ENCODE measurements at regions not wholly inside any gene's neighbourhood (a gene's known extent, or its start where the extent isn't known, plus 50 kb on each side); places are given as distances from the start of the nearest gene placed in this dataset.
A peak's percentile ranks its signal among the peaks of the same experiment; 100 is the strongest.

GRCh38 chr14:62158779-62159178 lies 396.6 kb downstream of the SNAPC1 start:
- H3K4me3 ChIP-seq, result no peak overlapping the region

GRCh38 chr14:62159314-62159713 lies 397.1 kb downstream of the SNAPC1 start:
- no peaks in the 10 kb centered on the region for H3K9me3 ChIP-seq
- no peak for TF ChIP-seq CTCF (IDR thresholded peaks at IDR 0.05)
- H3K4me3 ChIP-seq, result no peak overlapping the region
- H3K27ac ChIP-seq, result no peak overlapping the region
- DNase-seq (ENCODE audit: low spot score), result no peak
- H3K4me1 ChIP-seq, result no peaks in the 10 kb centered on the region
- no peaks in the 10 kb centered on the region for H3K27me3 ChIP-seq
- no peaks in the 10 kb centered on the region for H3K36me3 ChIP-seq

More at GRCh38 chr14:62158779-62159178, 396.6 kb downstream of the SNAPC1 start:
- no peak for DNase-seq (ENCODE audit: low spot score)
- Histone ChIP-seq H3K36me3 (no peaks in the 10 kb centered on the region), H3K4me1 (no peaks in the 10 kb centered on the region), H3K9me3 (no peaks in the 10 kb centered on the region), H3K27me3 (no peaks in the 10 kb centered on the region), H3K27ac (no peak overlapping the region)
- TF ChIP-seq CTCF (IDR thresholded peaks at IDR 0.05), result no peak

GRCh38 chr14:62162998-62163589 lies 400.9 kb downstream of the SNAPC1 start:
- Histone ChIP-seq H3K4me1 (no peaks in the 10 kb centered on the region), H3K27me3 (no peaks in the 10 kb centered on the region), H3K27ac (no peak overlapping the region), H3K4me3 (no peak overlapping the region), H3K36me3 (no peaks in the 10 kb centered on the region), H3K9me3 (no peaks in the 10 kb centered on the region)
- no peak for DNase-seq (ENCODE audit: low spot score)
- peak; percentile 51 to 75 for TF ChIP-seq CTCF (IDR thresholded peaks at IDR 0.05)

GRCh38 chr14:62168564-62169155 lies 406.4 kb downstream of the SNAPC1 start:
- no peak overlapping the region for H3K27ac ChIP-seq
- H3K4me1 ChIP-seq, result no peaks in the 10 kb centered on the region
- no peaks in the 10 kb centered on the region for H3K9me3 ChIP-seq
- no peaks in the 10 kb centered on the region for H3K36me3 ChIP-seq
- no peak for TF ChIP-seq CTCF (IDR thresholded peaks at IDR 0.05)
- DNase-seq (ENCODE audit: low spot score), result no peak
- H3K4me3 ChIP-seq, result no peak overlapping the region
- H3K27me3 ChIP-seq, result no peaks in the 10 kb centered on the region

- H3K4me1 ChIP-seq, result no peaks in the 10 kb centered on the region
- DNase-seq (ENCODE audit: low spot score), result no peak
- no peaks in the 10 kb centered on the region for H3K27me3 ChIP-seq
- H3K4me3 ChIP-seq, result no peak overlapping the region
- peak; percentile 28 to 67 for TF ChIP-seq CTCF (IDR thresholded peaks at IDR 0.05)
- H3K27ac ChIP-seq, result no peak overlapping the region
- H3K36me3 ChIP-seq, result no peaks in the 10 kb centered on the region
- peaks cover 0 to 3% of the 10 kb centered on the region in 2 donors for H3K9me3 ChIP-seq
Measured at GRCh38 chr14:62179367-62180018, 417.3 kb downstream of the SNAPC1 start.
